HG03521 (cell line): ENCODE measurements at regions not wholly inside any gene's neighbourhood (a gene's known extent, or its start where the extent isn't known, plus 50 kb on each side); places are given as distances from the start of the nearest gene placed in this dataset.

Experiments used
- ATAC-seq: cut with Tn5 transposase; IDR thresholded peaks from one replicate; pipeline ENCODE4 v1.9.1; 2021; ENCODE audit warnings: mild to moderate bottlenecking, moderate library complexity; ENCODE audit not compliant: unreplicated experiment

- no peak for ATAC-seq
These were observed 60.2 kb upstream of the PCSK5 start for GRCh38 chr9:75830303-75830702.

GRCh38 chr9:75833778-75834177 lies 56.7 kb upstream of the PCSK5 start:
- no peak for ATAC-seq

- ATAC-seq = no peak
These were observed 55.6 kb upstream of the PCSK5 start for GRCh38 chr9:75834878-75835277.
